ENCODE measurements at regions not wholly inside any gene's neighbourhood (a gene's known extent, or its start where the extent isn't known, plus 50 kb on each side); places are given as distances from the start of the nearest gene placed in this dataset.

GRCh38 chr10:29857843-29858701 is 201.3 kb downstream of the JCAD start:
- peak; percentile 64 for DNase-seq (ENCODE audit: low spot score)

DNA sequence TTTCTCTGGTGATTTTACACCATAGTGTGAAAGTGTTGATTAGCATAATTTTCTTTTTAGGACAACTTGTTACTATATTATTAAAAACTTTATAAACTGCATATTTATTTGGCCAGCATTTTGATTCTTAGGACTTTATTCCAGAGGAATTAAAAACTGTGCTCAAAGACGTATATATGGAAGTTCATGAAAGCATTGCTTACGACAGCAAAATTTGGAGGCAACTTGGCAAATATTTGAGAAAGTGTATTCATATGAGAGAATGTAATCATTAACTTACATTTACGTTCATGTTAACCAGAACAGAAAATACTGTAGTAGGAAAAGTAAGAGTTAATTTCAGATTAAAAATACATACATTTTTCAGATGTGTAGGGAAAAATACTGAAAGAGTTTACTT is 203.1 kb downstream of the JCAD start:
- DNase-seq (ENCODE audit: low spot score), result no peak

- DNase-seq (ENCODE audit: low spot score), result no peak
Measured at GRCh38 chr10:29853913-29854312, 205.5 kb downstream of the JCAD start.

DNA sequence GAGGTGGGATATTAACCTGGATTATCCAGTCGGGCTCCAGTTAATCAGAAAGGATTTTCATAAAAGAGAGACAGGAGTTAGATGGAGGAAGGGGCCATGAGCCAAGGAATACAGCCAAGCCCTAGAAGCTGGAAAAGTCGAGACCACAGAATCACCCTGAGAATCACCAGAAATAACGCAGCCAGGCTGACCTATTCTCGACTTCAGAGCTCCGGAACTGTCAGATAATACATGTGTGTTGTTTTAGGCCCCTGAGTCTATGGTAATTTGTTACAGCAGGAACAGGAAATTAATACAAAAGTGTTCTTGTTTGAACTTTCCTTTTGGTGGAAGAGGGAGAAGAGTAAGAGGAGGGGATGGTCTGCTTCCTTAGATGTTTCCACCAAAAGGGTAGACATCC is 208.1 kb downstream of the JCAD start:
- DNase-seq (ENCODE audit: low spot score), result no peak

DNA sequence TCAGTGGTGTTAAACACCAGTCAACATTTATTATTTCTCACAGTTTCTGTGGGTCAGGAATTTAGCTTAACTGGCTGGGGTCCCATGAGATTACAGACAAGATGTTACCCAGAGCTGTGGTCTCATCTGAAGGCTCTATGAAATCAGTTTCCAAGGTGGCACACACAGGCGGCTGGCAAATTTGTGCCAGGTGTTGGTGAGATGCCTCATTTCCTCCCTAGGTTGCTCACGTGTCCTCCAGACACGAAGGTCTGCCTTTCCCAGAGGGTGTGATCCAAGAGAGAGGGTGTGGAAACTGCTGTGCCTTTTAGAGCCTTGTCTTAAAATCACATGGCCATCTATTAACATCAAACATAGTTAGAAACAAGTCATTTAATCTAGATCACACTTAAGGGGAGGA is 209.0 kb downstream of the JCAD start:
- no peak for DNase-seq (ENCODE audit: low spot score)

- DNase-seq (ENCODE audit: low spot score), result no peak
Measured at GRCh38 chr10:29849886-29850285, 209.5 kb downstream of the JCAD start.

- DNase-seq (ENCODE audit: low spot score), result peak; percentile 31
Measured at GRCh38 chr10:29849126-29849833, 210.1 kb downstream of the JCAD start.

DNA sequence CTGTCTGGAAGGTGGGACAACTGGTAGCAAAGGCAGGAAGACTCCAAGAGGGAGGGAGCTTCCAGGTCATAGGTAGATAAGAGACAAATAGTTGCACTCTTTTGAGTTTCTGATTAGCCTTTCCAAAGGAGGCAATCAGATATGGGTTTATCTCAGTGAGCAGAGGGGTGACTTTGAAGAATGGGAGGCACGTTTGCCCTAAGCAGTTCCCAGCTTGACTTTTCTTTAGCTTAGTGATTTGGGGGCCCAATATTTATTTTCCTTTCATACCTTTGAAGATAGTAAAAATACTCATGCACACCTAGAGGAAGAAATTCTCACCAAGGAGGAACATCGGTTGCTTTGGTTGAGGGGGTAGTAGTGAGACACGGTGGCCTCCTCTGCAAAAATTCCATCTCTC is 212.1 kb upstream of the SVIL start:
- no peak for DNase-seq (ENCODE audit: low spot score)

DNA sequence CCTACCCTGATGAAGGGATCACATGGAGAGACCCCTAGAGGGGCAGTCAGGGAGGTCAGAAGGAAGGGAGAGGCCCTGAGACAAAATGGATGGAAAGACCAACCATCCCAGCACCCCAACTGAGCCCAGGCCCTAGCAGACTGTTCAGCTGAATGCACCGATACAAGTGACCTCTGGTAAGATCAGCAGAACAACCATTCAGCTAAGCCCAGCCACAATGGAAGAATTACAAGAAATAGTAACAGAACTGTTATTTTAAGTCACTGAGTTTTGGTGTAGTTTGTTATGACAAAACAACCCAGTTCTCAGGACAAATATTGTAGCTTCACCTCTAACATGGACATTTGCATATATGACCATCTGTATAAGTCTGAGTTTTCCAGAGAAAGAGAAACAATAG is 210.4 kb upstream of the SVIL start:
- DNase-seq (ENCODE audit: low spot score), result no peak

GRCh38 chr10:29843143-29843542 is 208.4 kb upstream of the SVIL start:
- no peak for DNase-seq (ENCODE audit: low spot score)

GRCh38 chr10:29841724-29842649 is 207.2 kb upstream of the SVIL start:
- peak; percentile 65 for DNase-seq (ENCODE audit: low spot score)

GRCh38 chr10:29840516-29841276 is 205.9 kb upstream of the SVIL start:
- peak; percentile 58 for DNase-seq (ENCODE audit: low spot score)

DNA sequence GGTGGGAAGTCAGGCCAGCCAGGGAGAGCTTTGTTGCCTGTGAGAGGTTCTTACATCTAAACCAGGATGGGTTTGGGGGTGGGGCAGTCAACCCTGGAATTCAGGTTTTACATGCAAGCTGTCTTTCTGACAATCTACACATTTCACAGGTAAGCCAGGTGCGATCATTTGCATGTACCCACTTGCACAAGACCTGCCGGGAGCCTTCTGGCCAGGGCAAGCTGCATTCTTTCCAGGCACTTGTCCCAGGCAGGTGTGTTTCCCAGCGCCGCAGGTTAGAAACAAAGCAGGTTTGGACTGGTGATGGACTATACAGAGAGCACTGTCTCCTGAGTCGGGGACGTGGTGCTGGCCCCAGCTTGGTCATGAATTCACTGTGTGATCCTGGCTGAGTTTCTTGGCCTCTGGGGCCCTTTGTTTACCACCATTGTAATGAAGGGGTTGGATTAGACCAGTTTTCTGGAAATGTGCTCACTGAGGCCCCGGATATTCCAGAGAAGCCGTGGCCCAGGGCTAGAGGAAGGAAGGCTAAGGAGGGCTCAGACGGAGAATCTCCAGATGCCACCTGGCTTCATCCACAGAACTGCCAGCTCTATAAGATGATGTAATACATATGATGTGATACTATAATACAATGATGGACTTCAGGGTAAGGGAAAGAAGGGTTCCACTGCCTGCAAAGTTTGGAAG is 205.2 kb upstream of the SVIL start:
- DNase-seq (ENCODE audit: low spot score), result no peak

- peak; percentile 38 for DNase-seq (ENCODE audit: low spot score)
Measured at GRCh38 chr10:29838539-29838938, 203.8 kb upstream of the SVIL start.

DNA sequence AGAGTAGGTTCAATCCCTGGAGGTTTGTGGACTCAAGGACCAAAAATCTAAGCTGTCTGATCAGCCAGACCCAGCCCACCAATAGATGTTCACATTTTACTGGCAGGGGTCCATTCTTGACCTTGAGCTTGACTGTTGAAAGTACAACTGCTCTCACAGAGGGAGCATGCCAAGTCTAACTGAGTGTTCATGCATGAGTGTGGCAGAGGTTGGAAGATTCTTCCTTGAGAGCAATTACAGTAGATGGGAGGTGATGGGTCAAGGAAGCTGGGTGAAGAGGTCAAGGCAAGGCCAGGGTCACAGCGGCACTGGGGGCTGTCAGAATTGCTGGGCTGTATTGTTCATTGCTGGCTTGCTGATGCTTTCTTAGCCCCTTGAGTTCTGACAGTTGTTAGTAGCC is 202.8 kb upstream of the SVIL start:
- DNase-seq (ENCODE audit: low spot score), result no peak

- no peak for DNase-seq (ENCODE audit: low spot score)
Measured at GRCh38 chr10:29836396-29836795, 201.6 kb upstream of the SVIL start.

DNA sequence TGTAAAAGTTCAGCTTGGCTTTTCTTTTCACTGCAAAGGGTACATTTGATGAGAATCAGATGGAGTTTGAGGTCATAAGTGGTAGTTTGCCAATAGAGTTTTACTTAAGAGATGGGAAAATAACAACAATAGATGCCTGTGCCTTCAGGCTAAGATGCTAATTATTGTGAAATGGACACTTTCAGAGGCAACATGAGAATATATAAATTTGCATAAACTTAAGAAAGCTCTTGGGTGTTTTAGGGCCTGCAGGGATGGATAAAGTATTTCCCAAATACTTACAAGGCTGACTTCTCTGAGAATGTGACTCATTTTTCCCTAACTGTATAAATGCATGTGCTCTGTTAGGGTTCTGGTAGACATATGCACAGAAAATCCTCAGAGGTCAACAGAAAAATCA is 200.3 kb upstream of the SVIL start:
- DNase-seq (ENCODE audit: low spot score), result no peak

GRCh38 chr10:29830531-29831512 is 196.1 kb upstream of the SVIL start:
- DNase-seq (ENCODE audit: low spot score), result no peak

- DNase-seq (ENCODE audit: low spot score), result no peak
Measured at GRCh38 chr10:29829776-29830175, 195.0 kb upstream of the SVIL start.

DNA sequence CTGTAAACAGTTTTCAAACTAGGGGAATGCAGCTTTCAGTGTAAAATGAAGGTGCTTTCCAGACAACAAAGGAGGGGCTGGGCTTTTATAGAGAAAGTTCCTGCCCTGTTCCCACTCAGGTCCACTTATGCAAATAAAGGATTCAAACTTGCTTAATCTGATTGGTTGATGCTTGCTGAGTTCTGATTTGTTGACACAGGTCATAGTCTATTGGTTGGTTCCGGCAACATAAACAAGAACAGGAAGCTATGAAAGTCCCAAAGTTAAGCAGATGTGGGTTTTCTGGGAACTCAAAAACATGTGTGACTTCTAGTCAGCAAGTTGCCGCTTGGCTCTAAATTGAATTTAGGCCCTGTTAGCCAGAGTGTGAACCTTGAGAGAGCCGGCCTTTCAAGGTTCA is 194.2 kb upstream of the SVIL start:
- no peak for DNase-seq (ENCODE audit: low spot score)

Data from mucosa of gallbladder (tissue), 1 donor.